GM18505 (cell line): ENCODE measurements at regions not wholly inside any gene's neighbourhood (a gene's known extent, or its start where the extent isn't known, plus 50 kb on each side); places are given as distances from the start of the nearest gene placed in this dataset.

ENCODE experiments used
- ATAC-seq: cut with Tn5 transposase; IDR thresholded peaks from one replicate; pipeline ENCODE4 v1.9.1; 2021; ENCODE audit not compliant: unreplicated experiment
- POLR2A ChIP-seq: IDR thresholded peaks from 4 replicates; pipeline ENCODE4 v1.6.1; 2011; ENCODE audit warnings: borderline replicate concordance; ENCODE audit not compliant: insufficient read depth, insufficient read length; ENCODE audit errors: extremely low read depth

- ATAC-seq = no peak
- TF ChIP-seq POLR2A = no peak
Observed at GRCh38 chr15:98383571-98383970, 264.8 kb upstream of the IGF1R start.

- ATAC-seq = no peak
- TF ChIP-seq POLR2A = no peak
Observed at GRCh38 chr15:98384328-98385029, 263.9 kb upstream of the IGF1R start.

DNA sequence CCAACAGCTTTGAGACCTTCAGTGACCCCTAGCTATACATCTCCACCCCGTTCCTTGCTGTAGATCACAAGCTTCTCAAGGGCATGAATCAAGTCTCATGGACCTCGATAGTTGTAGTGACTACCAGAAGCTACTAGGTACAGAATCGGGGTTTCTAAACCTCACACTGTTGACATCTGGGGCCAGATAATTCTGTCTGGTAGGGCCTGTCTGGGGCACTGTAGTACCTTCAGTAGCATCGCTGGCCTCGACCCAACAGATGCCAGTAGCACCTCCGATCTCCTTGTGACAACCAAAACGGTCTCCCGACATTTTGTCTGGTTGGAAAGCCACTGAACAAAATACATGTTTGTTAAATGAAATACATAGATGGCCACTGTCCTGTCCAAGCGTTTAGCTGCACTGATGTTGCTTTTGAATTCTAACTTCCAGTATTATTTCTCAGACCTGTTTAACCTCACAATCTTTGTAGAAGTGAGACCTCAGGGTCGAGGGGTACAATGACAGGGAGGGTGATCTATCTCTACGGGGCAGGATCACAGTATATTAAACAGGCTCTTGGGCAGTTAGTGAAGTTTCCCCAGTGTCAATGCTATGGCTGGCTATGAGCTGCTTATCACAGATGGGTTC, 262.5 kb upstream of the IGF1R start:
- no peak for TF ChIP-seq POLR2A
- ATAC-seq = no peak

GRCh38 chr15:98386561-98386960, 261.8 kb upstream of the IGF1R start:
- no peak for TF ChIP-seq POLR2A
- ATAC-seq = no peak

DNA sequence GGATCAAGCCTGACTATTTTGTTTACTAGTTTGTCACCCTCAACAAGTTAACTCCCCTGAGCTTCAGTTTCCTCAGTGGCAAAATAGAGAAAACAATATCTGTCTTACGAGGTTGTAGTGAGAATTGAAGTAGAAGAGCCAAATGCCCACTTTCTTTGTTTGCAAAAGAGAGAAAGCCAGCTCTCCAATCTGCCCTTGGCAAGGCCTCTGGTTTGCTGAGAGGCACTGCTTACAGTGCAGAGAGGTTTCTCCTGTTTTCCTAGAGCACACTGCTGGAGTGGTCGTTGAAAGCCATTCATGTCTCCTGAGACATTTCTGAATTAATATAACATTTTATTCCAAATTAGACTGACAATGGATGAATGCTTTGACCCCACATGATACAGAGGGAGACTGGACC, 260.5 kb upstream of the IGF1R start:
- ATAC-seq = no peak
- no peak for TF ChIP-seq POLR2A

DNA sequence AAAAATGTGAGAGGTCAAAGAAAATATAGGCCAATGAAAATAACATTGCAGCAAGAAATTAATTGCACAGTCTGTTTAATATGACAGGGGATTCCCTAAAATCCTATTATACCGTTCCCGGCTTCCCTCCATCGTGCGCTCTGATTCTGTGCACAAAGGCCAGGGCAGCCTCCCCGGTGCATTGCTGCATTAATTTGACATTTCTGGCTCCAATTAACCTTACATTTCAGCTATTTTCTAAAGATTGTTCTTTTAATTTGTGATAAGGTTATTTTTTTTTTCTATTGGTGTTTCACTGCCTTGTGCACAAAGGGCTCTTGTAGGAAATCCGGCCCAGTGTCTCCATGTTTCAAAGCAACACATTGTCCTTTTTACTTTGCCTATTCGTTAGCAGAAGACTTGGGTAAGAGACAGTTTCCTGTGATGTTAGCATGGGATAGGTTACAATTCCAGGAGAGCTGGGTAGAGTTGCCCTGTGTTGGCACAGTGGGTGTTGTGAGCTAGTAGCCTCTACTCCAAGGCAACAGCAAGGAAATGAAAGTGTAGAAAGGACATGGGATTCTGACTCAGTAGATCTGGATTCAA, 257.3 kb upstream of the IGF1R start:
- ATAC-seq = no peak
- TF ChIP-seq POLR2A = no peak

DNA sequence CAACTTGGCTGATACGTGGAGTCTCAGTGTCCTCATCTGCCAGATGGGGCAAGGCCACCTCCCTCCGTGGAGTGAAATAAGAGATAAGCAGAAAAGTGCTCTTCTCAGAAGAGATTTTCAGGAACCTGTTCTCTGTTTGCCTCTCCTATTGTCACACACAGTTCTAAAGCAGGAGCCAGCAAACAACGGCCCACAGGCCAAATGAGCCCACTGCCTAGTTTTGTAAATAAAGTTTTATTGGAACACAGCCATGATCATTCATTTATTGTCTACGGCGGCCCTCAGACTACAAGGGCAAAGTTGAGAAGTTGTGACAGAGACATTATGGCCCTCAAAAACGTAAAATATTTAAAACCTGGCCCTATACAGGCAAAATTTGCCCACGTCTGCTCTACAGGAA, 256.8 kb upstream of the IGF1R start:
- no peak for ATAC-seq
- no peak for TF ChIP-seq POLR2A

- no peak for ATAC-seq
- TF ChIP-seq POLR2A = no peak
Observed at GRCh38 chr15:98393471-98393870, 254.9 kb upstream of the IGF1R start.

DNA sequence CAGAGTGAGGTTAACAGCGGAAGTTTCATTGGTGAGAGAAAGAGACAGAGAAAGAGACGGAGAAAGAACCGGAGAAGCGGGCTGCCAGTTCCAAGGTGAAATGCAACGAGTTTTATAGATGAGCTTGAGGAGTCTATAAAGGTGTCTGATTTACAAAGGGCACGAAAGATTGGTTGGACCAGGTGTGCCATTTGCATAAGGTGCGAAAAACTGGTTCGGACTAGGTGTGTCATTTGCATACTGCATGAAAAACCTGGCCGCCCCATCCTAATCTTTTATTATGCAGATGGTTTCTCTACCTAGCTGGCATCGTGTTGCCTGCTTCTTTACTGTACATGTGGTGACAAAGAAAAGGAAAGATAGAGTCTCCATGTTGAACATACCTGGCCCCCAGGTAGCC, 253.8 kb upstream of the IGF1R start:
- ATAC-seq = no peak
- no peak for TF ChIP-seq POLR2A

- ATAC-seq = no peak
- TF ChIP-seq POLR2A = no peak
Observed at GRCh38 chr15:98395974-98396610, 252.2 kb upstream of the IGF1R start.

- no peak for TF ChIP-seq POLR2A
- ATAC-seq = no peak
Observed at GRCh38 chr15:98397419-98397818, 250.9 kb upstream of the IGF1R start.

- no peak for ATAC-seq
- no peak for TF ChIP-seq POLR2A
Observed at GRCh38 chr15:98398056-98398455, 250.3 kb upstream of the IGF1R start.

- no peak for TF ChIP-seq POLR2A
- no peak for ATAC-seq
Observed at GRCh38 chr15:98398886-98399285, 249.5 kb upstream of the IGF1R start.

DNA sequence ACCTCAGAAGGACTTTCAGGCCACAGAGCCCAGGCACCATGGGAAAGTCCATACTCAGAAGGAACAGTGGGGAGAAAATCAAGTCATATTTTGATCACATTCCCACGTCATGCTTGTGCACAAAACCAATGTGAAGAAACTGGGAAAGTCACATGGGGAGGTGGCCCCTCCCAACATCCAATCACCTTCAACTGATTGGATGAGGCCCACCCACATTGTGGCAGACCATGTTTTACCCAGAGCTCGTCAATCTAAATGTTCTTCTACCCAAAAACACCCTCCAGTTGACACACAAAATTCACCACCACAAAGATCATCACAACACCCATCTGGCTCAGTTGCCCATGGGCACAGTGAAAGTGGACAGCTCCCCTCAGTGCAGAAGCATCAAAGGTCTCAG, 248.2 kb upstream of the IGF1R start:
- no peak for ATAC-seq
- no peak for TF ChIP-seq POLR2A
